Neutrophil (primary cell): ENCODE measurements at regions not wholly inside any gene's neighbourhood (a gene's known extent, or its start where the extent isn't known, plus 50 kb on each side); places are given as distances from the start of the nearest gene placed in this dataset.

ENCODE experiments used
- H3K27ac ChIP-seq: fragments of 200-600 bp; sonication (generic); 2 replicates; pipeline ENCODE4 v1.5.1; 2016; ENCODE audit warnings: mild to moderate bottlenecking, moderate library complexity
- H3K27me3 ChIP-seq: fragments of 200-600 bp; sonication (generic); 2 replicates; pipeline ENCODE4 v1.6.0; 2016; ENCODE audit warnings: mild to moderate bottlenecking
- H3K36me3 ChIP-seq: fragments of 200-600 bp; sonication (generic); 2 replicates; pipeline ENCODE4 v1.5.1; 2017
- H3K4me1 ChIP-seq, 2 experiments: fragments of 200-600 bp in 1 of 2; sonication (generic) in 1 of 2; 1 replicate in 1 of 2; 2 replicates in 1 of 2; pipeline versions ENCODE4 v1.5.1 to v1.6.1; 2013 to 2016; ENCODE audit warnings: low read depth in 1 of 2, low read length in 1 of 2, mild to moderate bottlenecking in 1 of 2, moderate library complexity in 1 of 2; ENCODE audit not compliant: control insufficient read depth in 1 of 2, insufficient read depth in 1 of 2
- H3K4me3 ChIP-seq, 2 experiments: fragments of 200-600 bp in 1 of 2; sonication (generic) in 1 of 2; 1 replicate in 1 of 2; 2 replicates in 1 of 2; pipeline ENCODE4 v1.5.1; 2013 to 2016; ENCODE audit warnings: low read depth in 1 of 2, low read length in 1 of 2, mild to moderate bottlenecking in 1 of 2, moderate library complexity in 1 of 2
- H3K9me3 ChIP-seq: fragments of 200-600 bp; sonication (generic); 2 replicates; pipeline ENCODE4 v1.5.1; 2016
- CTCF ChIP-seq: fragments of 200-600 bp; sonication (generic); IDR thresholded peaks from 2 replicates; pipeline ENCODE4 v1.5.1; 2016; ENCODE audit warnings: antibody characterized with exemption

GRCh38 chr3:104428337-104428925, 938.3 kb upstream of the ALCAM start:
- H3K27me3 ChIP-seq, result no peaks in the 10 kb centered on the region
- H3K27ac ChIP-seq, result no peak overlapping the region
- H3K4me1 ChIP-seq, result no peaks in the 10 kb centered on the region
- H3K9me3 ChIP-seq, result no peaks in the 10 kb centered on the region
- H3K4me3 ChIP-seq, result no peak overlapping the region
- H3K36me3 ChIP-seq, result no peaks in the 10 kb centered on the region
- no peak for TF ChIP-seq CTCF

GRCh38 chr3:104429727-104430126, 937.0 kb upstream of the ALCAM start:
- no peaks in the 10 kb centered on the region for H3K27me3 ChIP-seq
- H3K4me3 ChIP-seq, result no peak overlapping the region
- no peak overlapping the region for H3K27ac ChIP-seq
- no peaks in the 10 kb centered on the region for H3K9me3 ChIP-seq
- no peaks in the 10 kb centered on the region for H3K36me3 ChIP-seq
- TF ChIP-seq CTCF, result no peak
- no peaks in the 10 kb centered on the region for H3K4me1 ChIP-seq

GRCh38 chr3:104436506-104436905, 930.2 kb upstream of the ALCAM start:
- no peaks in the 10 kb centered on the region for H3K4me1 ChIP-seq
- no peaks in the 10 kb centered on the region for H3K9me3 ChIP-seq
- TF ChIP-seq CTCF, result no peak

GRCh38 chr3:104437131-104437750, 929.5 kb upstream of the ALCAM start:
- Histone ChIP-seq H3K4me3 (no peak overlapping the region), H3K9me3 (no peaks in the 10 kb centered on the region), H3K27ac (no peak overlapping the region), H3K36me3 (no peaks in the 10 kb centered on the region), H3K27me3 (no peaks in the 10 kb centered on the region), H3K4me1 (no peaks in the 10 kb centered on the region)
- TF ChIP-seq CTCF, result no peak

More at GRCh38 chr3:104436506-104436905, 930.2 kb upstream of the ALCAM start:
- Histone ChIP-seq H3K4me3 (no peak overlapping the region), H3K27me3 (no peaks in the 10 kb centered on the region), H3K36me3 (no peaks in the 10 kb centered on the region), H3K27ac (no peak overlapping the region)

GRCh38 chr3:104437891-104438290, 928.8 kb upstream of the ALCAM start:
- no peaks in the 10 kb centered on the region for H3K27me3 ChIP-seq
- H3K4me3 ChIP-seq, result no peak overlapping the region
- no peak for TF ChIP-seq CTCF
- H3K4me1 ChIP-seq, result no peaks in the 10 kb centered on the region
- H3K9me3 ChIP-seq, result no peaks in the 10 kb centered on the region
- H3K36me3 ChIP-seq, result no peaks in the 10 kb centered on the region
- no peak overlapping the region for H3K27ac ChIP-seq
